Endodermal cell (in vitro differentiated cells): ENCODE measurements at regions not wholly inside any gene's neighbourhood (a gene's known extent, or its start where the extent isn't known, plus 50 kb on each side); places are given as distances from the start of the nearest gene placed in this dataset.

ENCODE experiments used
- DNase-seq: peaks from one replicate; pipeline ENCODE4 v3.0.0-alpha.2; 2017
- H3K27ac ChIP-seq: 2 replicates; pipeline ENCODE4 v1.5.1; 2013; ENCODE audit warnings: mild to moderate bottlenecking, low read depth, low read length, moderate library complexity
- H3K27me3 ChIP-seq: 2 replicates; pipeline ENCODE4 v1.6.1; 2013; ENCODE audit warnings: mild to moderate bottlenecking, low read length, moderate library complexity; ENCODE audit not compliant: insufficient read depth, control insufficient read depth, poor library complexity, severe bottlenecking
- H3K36me3 ChIP-seq: 2 replicates; pipeline ENCODE4 v1.7.0; 2013; ENCODE audit warnings: mild to moderate bottlenecking, low read length, moderate library complexity; ENCODE audit not compliant: control insufficient read depth, insufficient read depth
- H3K4me1 ChIP-seq: one replicate; pipeline ENCODE4 v1.7.0; 2013; ENCODE audit warnings: low read length; ENCODE audit not compliant: control insufficient read depth, insufficient read depth
- H3K4me3 ChIP-seq: 2 replicates; pipeline ENCODE4 v1.5.1; 2013; ENCODE audit warnings: mild to moderate bottlenecking, low read length, moderate library complexity
- H3K9ac ChIP-seq: 2 replicates; pipeline ENCODE4 v1.6.1; 2013; ENCODE audit warnings: mild to moderate bottlenecking, low read length, moderate library complexity; ENCODE audit not compliant: poor library complexity, severe bottlenecking; ENCODE audit errors: extremely low read depth
- H3K9me3 ChIP-seq: 2 replicates; pipeline ENCODE4 v1.6.1; 2013; ENCODE audit warnings: mild to moderate bottlenecking, low read length, moderate library complexity; ENCODE audit not compliant: control insufficient read depth
- H3K27ac Mint-ChIP-seq: 2 replicates; pipeline ENCODE4 v1.8.0; 2020; ENCODE audit warnings: mixed read lengths
- H3K27me3 Mint-ChIP-seq: 2 replicates; pipeline ENCODE4 v1.8.0; 2021; ENCODE audit warnings: mild to moderate bottlenecking, mixed read lengths; ENCODE audit not compliant: insufficient read depth
- H3K36me3 Mint-ChIP-seq: 2 replicates; pipeline ENCODE4 v1.8.0; 2020; ENCODE audit warnings: low read depth, mixed read lengths
- H3K4me1 Mint-ChIP-seq: 2 replicates; pipeline ENCODE4 v1.8.0; 2020; ENCODE audit warnings: mixed read lengths
- H3K4me3 Mint-ChIP-seq: 2 replicates; pipeline ENCODE4 v1.8.0; 2020; ENCODE audit warnings: mild to moderate bottlenecking, moderate library complexity, mixed read lengths
- H3K9me3 Mint-ChIP-seq: 2 replicates; pipeline ENCODE4 v1.8.0; 2020; ENCODE audit warnings: mild to moderate bottlenecking, mixed read lengths
- WGBS, 2 experiments: methylation state at CpG; one replicate each; pipeline versions ENCODE4 v1.1.5 to v1.1.7; 2013; ENCODE audit warnings: missing lambda C conversion rate in 2 of 2, mixed read lengths in 1 of 2; ENCODE audit not compliant: insufficient coverage in 1 of 2, insufficient read length in 1 of 2; 5-methylcytosine and 5-hydroxymethylcytosine counted together
- TF ChIP-seq, protein P1 (sequence below): fragments of 200-600 bp; sonication (generic); conservative IDR thresholded peaks from 2 replicates; pipeline ENCODE4 v1.5.0; 2021; ENCODE audit warnings: antibody characterized with exemption, mild to moderate bottlenecking

DNA sequence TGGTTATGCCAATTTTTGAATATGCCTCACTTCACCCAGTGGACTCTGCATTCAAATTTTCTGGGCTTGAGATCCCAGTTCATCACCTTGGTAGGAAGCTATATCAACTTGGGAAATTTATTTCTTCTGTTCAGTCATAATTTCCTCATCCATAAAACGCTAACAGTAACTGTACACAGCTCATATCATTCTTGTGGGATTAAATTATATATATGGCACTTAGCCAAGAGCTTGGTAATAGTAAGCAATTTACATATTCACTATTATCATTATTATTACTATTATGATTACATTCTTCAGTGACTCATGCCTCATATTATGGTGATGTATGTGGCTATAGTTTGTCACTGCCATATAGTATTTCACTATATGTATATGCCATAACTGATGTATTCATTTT, 177.6 kb downstream of the CPE start:
- Mint-ChIP-seq H3K4me1 (no peaks in the 10 kb centered on the region), H3K27ac (no peak overlapping the region), H3K4me3 (no peak overlapping the region), H3K36me3 (no peaks in the 10 kb centered on the region), H3K9me3 (peaks cover 1% of the 10 kb centered on the region), H3K27me3 (no peaks in the 10 kb centered on the region)
- Histone ChIP-seq H3K4me1 (no peaks in the 10 kb centered on the region), H3K27ac (no peak overlapping the region), H3K36me3 (no peaks in the 10 kb centered on the region), H3K9ac (no peak overlapping the region), H3K27me3 (no peaks in the 10 kb centered on the region), H3K4me3 (no peak overlapping the region), H3K9me3 (no peaks in the 10 kb centered on the region)
- no CpG with 5 or more reads among the region's 1 CpG for WGBS, 2 experiments
- no peak for DNase-seq
- TF ChIP-seq, protein P1, sequence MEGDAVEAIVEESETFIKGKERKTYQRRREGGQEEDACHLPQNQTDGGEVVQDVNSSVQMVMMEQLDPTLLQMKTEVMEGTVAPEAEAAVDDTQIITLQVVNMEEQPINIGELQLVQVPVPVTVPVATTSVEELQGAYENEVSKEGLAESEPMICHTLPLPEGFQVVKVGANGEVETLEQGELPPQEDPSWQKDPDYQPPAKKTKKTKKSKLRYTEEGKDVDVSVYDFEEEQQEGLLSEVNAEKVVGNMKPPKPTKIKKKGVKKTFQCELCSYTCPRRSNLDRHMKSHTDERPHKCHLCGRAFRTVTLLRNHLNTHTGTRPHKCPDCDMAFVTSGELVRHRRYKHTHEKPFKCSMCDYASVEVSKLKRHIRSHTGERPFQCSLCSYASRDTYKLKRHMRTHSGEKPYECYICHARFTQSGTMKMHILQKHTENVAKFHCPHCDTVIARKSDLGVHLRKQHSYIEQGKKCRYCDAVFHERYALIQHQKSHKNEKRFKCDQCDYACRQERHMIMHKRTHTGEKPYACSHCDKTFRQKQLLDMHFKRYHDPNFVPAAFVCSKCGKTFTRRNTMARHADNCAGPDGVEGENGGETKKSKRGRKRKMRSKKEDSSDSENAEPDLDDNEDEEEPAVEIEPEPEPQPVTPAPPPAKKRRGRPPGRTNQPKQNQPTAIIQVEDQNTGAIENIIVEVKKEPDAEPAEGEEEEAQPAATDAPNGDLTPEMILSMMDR: no peak

- H3K9ac ChIP-seq: no peak overlapping the region
- H3K36me3 ChIP-seq: no peaks in the 10 kb centered on the region
- no peaks in the 10 kb centered on the region for H3K9me3 ChIP-seq
- DNase-seq: no peak
- no peaks in the 10 kb centered on the region for H3K27me3 ChIP-seq
- TF ChIP-seq, protein P1: no peak
- Mint-ChIP-seq H3K27me3 (no peaks in the 10 kb centered on the region), H3K4me3 (no peak overlapping the region), H3K27ac (no peak overlapping the region), H3K4me1 (no peaks in the 10 kb centered on the region), H3K36me3 (no peaks in the 10 kb centered on the region), H3K9me3 (peaks cover 10% of the 10 kb centered on the region)
- no peak overlapping the region for H3K4me3 ChIP-seq
- H3K27ac ChIP-seq: no peak overlapping the region
- WGBS, 2 experiments: 83 to 91% methylated on average over 3 to 4 of the region's 4 CpGs
- no peaks in the 10 kb centered on the region for H3K4me1 ChIP-seq
Observed at GRCh38 chr4:165560941-165561340, 182.1 kb downstream of the CPE start.

- Histone ChIP-seq H3K9me3 (no peaks in the 10 kb centered on the region), H3K27ac (no peak overlapping the region)
- DNase-seq: no peak
Observed at GRCh38 chr4:165563851-165564250, 185.0 kb downstream of the CPE start.

More at GRCh38 chr4:165563851-165564250, 185.0 kb downstream of the CPE start:
- no peaks in the 10 kb centered on the region for H3K27me3 ChIP-seq
- H3K4me3 ChIP-seq: no peak overlapping the region
- Mint-ChIP-seq H3K9me3 (peaks cover 10% of the 10 kb centered on the region), H3K4me1 (no peaks in the 10 kb centered on the region), H3K27me3 (no peaks in the 10 kb centered on the region), H3K27ac (no peak overlapping the region), H3K4me3 (no peak overlapping the region), H3K36me3 (no peaks in the 10 kb centered on the region)
- H3K36me3 ChIP-seq: no peaks in the 10 kb centered on the region
- H3K9ac ChIP-seq: no peak overlapping the region
- TF ChIP-seq, protein P1: no peak
- H3K4me1 ChIP-seq: no peaks in the 10 kb centered on the region
